Activated CD4-positive, alpha-beta T cell treated with anti-CD3 and anti-CD28 coated beads, Interleukin-2, amount 50 U/mL, for 1 hour (primary cell): ENCODE measurements at regions not wholly inside any gene's neighbourhood (a gene's known extent, or its start where the extent isn't known, plus 50 kb on each side); places are given as distances from the start of the nearest gene placed in this dataset.

Experiments used
- DNase-seq: peaks from one replicate; pipeline ENCODE4 v3.0.0-alpha.2; 2020

DNA sequence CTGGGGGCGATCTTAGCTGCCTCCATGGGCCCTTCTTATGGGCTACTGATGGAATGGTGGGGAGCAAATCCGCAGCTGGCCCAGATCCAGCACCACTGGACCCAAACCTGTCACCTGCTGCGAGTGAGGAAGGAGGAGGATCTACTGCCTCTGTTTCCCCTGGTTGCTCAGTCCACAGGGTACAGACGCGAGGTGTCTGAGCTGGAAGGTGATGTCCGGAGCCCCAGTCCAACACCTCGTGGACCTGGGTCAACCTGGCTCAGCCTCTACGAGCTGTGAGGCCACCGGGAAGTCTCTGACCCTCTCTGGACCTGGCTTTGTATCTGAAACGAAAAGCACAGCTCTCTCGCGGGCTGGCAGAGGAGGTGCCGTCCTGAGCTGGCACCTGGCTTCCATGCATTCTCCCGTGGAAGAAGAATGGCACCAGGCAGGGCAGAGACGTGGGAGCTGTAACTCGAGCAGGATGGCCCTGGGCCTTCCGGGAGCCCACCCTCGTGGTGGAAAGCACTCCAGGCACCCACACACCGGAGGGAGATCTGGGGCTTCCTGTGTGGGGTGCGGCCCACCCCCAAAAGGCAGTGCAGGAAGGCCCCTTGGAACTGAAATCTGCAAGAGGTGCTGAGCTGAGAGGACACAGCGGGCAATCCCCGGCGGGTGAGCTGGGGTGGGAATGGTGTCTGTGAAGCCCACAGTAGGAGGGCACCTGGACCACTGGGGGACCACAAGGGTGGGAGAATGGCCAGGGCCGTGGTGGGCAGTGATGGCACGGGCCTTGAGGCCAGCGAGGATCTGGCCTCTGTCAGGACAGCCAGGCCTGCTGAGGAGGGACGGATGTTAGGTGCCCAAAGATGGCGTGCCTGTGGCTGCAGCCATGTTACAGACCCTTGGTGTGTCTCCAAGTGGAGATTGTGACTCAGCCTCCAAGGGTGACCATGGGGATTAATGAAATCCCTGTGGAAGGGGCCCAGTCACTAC lies 133.4 kb downstream of the OLFM1 start:
- DNase-seq: no peak

DNA sequence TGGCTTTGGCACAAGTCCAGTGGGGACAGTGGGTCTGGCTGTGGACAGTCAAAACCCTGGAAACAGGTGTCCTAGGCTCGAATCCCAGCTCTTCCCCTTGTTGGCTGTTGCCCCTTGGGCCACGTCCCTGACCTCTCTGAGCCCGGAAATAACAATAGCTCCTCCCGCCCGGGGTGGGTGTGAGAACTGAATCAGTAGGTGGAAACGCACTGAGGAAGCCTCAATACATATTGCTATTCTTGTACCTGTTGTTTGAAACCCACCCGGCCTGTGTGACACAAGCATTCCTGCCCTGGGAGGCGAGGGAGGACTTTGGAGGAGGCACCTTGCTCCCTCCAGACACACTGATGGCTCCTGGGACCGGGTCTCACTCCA lies 134.1 kb downstream of the OLFM1 start:
- DNase-seq: no peak

DNA sequence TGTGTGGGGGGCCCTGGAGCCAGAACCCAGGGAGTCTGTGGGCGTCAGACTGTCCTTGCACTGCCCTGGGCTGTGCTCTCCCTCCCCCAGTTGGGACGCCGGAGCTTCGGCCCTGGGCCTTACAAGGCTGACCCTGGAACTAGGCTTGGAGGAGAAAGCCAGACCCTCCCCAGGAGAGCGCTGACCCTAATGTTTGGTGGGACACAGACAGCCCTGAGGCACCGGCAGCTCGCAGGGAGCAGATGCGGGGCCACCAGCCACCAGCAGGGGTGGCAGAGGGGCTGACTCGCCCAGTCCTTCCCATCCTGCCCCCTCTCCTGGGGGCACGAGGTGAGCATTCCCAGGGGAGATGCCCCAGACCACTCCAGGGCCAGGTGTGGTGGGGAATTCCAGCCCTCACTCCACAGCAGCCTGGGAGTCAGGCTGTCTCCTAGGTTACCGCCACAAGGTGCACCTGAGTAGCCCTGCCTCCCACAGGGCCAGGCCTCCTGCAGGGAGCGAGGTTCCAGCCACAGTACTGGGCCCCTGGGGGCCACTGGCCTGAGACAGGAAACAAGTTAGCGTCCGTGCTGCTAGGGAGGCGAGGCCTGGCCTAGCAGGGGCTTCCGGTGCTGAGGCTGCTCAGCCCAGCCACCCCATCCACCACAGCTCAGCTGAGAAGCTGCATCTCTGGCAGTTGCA lies 134.6 kb downstream of the OLFM1 start:
- DNase-seq: no peak

DNA sequence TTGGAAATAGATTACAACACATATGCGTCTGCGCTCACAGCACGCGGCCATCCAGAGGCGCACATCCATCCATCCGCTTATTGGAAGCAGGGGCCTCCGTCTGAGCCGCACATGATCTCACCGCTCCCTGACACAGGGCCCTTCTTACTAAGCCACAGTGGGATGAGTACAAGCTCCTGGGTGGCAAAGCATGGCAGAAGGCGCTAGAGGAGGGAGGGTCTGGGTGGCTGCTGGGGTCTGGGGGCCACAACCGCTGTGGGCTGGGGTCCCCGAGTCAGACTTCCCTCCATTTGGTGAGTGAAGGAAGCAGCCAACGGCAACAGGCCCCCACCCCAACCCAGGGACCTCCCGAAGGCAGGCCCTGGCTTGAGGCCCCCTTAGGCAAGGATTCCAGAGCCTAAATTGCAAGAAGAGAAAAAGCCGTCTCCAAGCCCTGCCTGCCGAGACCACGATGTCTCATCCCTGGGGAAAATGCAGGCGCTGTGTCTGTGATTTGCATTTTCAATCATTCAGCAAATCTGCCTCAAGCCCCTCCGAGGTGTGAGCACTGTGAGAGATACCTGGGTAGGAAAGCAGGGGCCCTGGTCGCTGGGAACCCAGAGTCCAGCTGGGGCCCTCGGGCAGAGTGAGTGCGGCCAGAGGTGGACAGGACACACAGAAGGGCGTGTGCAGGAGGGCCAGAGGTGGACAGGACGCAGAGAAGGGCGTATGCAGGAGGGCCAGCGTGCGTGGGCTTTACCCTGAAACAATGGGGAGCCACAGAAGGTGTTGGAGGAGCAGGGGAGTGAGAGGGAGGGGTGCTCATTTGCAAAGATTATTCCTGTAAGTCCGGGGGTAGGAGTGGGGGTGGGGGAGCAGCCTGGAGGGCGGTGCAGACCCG lies 135.7 kb downstream of the OLFM1 start:
- DNase-seq: no peak

DNA sequence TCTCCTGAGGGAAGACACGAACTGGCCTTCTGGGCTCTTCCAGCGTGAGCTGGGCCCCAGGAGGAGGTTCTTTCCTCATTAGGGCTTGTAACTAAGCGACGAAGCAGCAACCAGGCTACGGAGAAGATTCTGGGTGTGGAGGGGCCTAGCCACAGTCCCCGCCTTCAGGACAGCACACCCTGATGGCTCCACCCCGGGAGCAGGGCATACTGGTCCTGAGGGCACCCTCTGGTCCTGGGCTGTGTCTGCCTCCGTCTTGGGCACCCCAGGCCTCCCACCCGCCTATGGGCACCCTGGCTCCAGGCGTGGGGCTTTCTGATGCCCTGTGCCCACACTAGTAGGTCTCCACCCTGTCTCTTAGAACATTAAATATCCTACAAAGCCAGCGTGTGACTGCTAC lies 136.4 kb downstream of the OLFM1 start:
- no peak for DNase-seq

DNA sequence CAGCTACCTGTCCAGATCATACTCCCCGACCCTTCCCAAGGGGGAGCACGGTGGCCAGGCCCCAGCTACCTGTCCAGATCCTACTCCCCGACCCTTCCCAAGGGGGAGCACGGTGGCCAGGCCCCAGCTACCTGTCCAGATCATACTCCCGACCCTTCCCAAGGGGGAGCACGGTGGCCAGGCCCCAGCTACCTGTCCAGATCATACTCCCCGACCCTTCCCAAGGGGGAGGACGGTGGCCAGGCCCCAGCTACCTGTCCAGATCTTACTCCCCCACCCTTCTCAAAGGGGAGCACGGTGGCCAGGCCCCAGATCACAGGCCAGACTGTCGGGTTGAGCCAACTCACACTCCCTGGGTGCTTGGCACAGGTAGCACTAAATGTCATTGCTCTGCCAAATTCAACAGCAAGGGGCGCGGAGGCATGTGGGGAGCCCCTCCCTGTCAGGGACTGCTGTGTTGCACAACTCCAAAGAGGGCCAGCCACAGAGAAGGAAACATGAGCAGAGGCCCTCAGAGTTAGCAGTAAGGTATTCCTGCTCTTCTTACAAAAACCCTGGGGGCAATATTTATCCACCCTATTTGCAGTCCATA lies 136.9 kb downstream of the OLFM1 start:
- no peak for DNase-seq

DNA sequence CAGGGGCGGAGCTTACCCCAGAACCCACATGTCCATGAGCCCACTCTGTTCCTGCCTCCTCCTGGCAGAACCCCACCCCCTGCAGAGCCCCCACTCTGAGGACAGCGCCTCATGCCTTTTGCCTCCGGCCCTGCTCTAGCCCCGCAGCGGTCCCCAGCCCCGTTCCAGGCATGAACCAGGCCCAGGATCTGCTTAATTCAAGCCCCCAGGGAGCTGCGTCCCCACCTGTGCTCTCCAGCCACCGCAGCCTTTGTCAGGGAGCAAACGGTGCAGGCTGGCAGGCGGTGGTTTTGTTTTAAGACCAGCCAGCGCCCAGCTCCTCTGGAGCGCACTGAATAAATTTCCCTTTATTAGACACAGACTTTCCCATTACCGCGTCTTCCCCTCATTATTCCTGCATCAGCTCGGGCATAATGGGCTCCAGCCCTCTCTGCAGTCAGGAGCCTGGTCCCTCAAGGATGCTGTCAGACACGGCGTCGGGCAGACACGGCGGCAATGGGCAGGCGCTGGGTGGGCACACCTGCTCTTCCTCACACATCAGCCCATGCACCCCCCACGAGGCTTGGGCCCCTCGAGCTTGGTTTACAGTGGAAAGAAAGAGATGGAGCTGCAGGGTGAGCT lies 137.6 kb downstream of the OLFM1 start:
- DNase-seq: no peak

DNA sequence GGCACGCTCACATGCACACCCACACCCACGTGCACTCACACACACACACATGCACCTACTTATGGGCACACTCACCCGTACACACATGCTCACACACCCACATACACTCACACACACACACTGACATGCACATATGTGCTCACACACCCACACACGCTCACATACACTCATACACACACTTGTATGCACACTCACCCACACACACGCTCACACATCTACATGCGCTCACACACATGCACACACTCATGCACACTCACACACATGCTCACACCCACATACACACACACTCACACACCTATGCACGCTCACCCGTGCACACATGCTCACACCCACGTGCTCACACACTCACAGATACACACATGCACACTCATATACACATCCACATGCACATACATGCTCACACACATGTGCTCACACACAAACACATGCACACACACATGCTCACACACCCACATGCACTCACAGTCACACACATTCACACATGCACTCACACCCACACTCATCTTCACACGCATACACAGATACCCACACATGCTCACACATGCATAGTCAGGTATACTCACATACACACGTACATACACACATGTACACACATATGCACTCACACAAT lies 138.3 kb downstream of the OLFM1 start:
- no peak for DNase-seq

DNA sequence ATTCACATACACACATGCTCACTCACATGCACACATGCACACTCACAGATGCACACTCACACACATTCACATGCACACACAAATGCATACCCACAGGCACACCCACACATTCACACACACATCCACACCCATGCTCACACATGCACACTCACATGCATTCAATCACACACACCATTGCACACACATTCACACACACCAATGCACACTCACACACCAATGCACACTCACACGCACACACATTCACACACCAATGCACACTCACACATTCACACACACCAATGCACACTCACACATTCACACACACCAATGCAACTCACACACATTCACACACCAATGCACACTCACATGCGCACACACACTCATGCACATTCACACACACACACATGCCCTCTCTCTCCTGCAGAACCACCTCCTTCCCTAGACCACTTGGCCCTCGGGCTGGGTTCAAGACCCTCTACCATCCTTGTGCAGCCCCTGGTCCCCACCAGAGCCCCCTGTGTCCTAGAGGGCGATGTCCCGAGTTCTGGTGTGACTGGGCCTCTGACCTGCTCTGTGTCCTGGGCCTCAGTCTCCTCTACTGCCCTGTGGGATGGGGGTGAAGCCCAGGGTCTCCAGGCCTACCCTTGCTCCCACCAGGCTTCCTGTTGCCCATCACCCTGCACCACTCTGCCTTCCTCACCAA lies 139.0 kb downstream of the OLFM1 start:
- DNase-seq: no peak

DNA sequence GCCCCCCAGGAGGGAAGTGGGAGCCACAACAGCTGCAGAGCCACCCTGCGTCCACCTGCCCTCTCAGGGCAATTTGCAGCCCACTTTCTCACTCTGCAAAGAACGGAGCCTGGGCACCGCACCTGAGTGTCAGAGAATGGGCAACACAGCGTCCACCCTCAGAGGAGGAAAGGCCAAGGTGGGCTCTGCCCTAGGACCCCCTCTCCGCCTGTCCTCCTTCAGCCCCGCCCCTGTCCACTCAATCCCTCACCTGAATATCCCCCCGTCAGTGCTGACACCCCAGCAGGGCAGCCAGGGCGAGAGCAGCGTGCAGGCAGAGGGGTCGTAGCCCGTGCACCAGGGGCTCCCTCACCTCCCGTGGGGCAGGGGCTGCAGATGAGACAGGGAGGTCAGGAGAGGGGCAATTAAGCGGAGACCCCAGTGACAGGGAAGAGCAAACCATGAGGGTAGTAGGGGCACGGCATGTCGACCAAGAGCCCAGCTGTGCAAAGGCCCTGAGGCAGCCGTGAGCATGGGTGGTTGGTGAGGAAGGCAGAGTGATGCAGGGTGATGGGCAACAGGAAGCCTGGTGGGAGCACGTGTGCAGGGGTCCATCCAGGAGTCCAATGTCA lies 140.3 kb downstream of the OLFM1 start:
- no peak for DNase-seq

DNA sequence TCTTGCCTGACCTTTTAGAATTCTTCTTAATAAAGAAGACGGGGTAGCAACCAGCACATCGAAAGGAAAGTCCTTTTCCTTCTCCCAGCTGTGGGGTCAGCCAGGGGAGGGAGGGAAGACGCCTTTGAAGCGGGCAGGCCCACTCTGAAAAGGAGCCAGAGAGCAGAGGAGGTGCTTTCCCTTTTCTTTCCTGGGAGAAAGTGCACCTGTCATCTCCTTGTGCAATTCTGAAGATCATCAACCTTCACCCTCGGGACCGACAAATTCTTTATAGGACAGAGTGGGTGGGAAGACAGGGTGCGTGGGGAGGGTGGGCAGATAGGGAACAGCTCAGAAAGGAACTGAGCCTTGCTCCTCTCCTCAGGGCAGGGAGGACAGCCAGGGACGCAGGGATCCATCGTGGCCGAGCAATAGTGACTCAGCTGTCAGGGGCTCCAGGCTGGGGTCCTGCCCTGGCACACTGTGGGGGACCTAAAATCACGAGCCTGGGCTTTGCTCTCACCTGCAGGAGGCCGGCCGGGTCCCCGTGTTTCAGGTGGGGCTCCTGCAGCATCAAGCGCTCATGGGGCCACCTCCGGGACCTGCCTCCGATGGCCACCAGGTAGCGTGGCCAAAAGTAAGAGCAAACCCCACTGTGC lies 141.0 kb downstream of the OLFM1 start:
- no peak for DNase-seq

DNA sequence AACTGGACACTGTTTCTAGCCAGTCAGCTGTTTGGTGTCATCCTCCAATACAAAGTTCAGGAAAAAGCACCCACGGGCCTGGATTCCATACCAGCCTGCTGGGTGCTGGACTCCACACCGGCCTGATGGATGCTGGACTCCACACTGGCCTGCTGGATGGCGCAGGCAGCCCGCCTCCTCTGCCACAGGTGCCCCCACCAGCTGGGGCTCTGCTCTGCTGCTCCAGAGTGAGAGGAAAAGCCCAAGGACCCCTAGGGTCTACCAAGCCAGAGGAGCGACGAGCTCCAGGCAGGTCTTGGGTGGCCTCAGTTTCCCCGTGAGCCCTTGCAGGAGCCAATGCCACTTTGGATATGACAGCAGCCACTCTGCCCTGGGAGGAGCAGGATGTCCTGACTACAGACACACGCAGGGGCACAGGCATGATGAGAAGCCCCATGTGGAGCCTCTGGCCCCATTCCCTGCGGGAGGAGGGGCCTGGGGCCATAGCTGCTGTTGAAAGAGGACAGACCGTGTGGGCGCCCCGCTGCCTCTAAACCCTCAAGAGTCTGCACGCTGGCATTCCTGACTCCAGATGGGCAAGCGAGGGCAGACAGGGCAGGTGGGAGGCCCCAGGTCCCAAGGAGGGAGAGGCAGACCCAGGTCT lies 141.6 kb downstream of the OLFM1 start:
- no peak for DNase-seq

DNA sequence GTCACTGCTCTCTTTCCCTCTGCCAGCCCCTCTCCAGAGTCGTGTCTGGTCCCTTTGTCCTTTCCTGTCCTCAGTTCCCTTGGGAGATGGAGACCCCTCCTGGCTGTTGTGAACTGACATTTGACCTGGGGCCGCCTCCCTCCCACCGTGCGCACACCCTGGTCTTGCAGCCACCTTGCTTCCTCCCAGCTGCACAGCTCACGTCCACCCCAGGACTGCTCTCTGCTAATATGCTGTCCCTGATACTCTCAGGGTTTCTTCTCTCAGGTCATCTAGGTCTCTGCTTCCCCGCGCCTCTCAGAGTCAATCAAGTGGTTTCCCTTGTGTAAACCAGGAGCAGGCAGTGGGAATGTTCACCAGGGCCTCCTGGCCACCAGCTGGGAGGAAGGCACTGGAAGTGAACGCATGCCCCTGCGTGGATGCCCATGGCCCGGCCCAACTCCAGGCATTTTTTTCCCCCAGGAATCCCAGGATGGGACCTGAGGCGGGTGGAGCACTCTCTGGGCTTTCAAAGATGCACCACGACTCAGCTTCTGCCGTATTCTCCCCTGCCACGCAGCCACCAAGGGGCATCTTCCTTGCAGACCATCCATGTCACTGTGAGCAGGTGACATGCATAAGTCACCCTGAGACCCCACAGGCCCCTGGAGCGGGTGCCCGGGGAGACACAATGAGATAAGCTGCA lies 142.4 kb downstream of the OLFM1 start:
- DNase-seq: no peak

DNA sequence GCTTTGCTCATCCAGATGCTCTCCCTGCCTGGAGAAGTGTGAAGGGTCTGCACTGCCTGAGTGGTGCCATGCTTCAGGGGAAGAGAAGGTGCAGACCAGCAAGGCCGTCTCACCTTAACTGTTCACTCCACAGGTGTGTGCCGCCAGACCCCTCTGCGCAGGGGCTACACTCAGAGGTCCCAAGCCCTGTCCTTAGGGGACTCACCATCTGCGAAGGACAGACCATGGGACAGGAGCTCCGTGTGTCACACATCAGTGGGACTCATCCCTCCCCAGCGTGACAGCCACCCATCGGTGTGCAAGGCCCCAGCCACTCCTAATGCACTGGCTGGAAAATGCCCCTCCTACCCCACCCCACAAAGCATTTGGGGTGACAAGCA lies 142.9 kb downstream of the OLFM1 start:
- no peak for DNase-seq

DNA sequence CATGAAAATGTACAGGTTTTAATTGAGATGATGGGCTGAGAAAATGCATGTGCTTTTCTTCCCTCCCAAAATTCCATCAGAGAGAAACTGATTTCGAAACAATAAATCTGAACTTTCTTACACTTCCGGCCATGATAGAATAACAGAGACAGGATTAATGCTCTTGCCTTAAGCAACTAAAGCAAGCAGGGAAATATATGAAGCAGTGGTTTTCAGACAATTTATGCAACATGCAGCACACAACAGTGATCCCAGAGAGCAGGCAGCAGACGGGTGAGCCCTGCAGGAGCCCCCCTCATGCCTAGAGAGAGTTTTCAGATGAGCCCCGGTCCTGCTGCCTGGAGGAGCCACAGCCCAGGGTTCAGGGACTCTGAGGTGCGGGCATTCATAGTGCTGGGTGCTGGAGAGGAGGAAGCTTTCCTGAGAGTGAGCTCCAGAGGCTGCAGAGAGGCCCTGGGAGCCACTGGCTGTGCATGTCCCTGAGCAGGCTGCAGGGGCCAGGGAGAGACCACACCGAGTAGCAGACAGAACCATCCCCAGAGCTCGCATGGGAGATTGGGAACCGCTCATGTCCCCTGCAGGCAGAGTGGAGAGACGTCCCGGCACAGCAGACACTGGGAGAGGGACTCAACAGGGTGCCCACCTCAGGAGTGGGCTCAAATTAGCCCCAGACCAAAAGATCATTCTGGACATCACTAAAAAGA lies 143.5 kb downstream of the OLFM1 start:
- DNase-seq: no peak

DNA sequence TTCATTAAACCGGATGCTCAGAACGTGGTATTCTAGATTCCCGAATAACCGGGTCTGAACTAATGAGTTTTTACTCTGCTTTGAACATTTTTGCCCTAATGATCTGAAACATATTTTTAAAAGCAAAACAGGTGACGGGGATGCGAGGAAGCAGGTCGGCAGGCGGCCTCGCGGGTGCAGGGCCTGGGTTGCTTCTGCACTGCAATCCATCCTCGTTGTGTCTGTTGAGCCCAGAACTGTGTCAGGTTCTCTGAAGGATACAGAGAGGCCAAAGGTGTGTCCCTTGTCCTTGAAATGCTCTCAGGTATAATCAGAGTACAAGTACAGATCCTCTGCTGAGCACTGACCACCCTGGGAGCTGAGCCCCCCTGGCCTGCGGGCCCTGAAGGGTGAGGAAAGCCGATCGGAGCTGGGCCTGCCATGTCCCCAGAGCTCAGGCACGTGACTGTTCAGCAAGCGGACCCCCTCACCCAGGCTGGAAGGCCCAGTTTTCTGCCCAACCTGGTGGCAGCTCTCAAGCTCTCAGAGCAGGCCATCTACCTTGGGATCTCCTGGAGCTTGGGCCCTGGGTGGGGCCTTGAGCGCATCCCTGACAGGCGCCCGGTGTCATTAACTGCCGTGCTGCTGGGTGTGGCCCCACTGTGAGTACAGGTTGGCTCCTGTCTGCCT lies 151.8 kb downstream of the OLFM1 start:
- no peak for DNase-seq

DNA sequence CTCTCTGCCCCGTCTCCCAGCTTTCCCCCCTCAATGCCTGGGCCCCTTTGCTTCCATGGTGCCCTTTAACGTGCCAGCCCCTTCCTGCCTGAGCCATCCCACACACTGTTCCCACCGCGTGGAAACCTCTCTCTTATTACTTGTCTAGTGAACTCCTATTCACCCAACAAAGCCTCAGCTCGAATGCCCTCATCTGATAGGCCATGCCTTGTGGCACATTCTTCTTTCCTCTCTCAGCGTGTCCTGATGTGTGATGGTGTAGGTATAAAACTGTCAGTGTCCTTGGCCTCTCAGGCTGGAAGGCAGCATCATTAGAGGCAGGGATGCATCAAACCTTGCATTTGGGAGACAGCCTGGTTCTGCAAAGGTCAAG lies 152.3 kb downstream of the OLFM1 start:
- no peak for DNase-seq

DNA sequence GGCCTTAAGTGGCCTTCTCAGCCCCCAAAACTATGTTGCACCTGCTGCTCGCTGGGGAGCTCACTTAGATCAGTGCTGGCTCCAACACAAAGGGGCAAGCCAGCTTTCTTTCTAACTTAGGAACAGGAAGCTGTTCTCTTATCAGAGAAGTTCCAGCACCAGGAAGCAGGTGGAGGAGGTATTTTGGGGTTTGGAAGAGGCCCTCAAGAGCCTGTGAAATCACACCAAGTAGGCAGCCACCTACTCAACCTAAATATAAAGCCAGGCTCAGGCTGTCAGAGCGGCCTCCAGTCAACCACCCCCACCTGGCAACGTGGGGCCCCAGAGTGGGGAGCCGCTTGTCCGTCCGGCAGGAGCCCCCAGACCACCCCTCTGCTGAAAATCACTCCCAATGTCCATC lies 152.8 kb downstream of the OLFM1 start:
- no peak for DNase-seq
